HepG2 (cell line): ENCODE measurements at regions not wholly inside any gene's neighbourhood (a gene's known extent, or its start where the extent isn't known, plus 50 kb on each side); places are given as distances from the start of the nearest gene placed in this dataset.

Experiments
- ATAC-seq: fragments of 200-7000 bp; cut with Tn5 transposase; 3 replicates; pipeline ENCODE4 v1.9.1; 2020; ENCODE audit warnings: mild to moderate bottlenecking, moderate library complexity
- BruUV-seq: library from RNA; stranded (reverse); fragments of 400-500 nt; replicated peaks from 2 replicates; lab custom pipeline; 2021; lab: Mats Ljungman, UMichigan
- CTCF ChIA-PET: fragments of 300-600 bp; formaldehyde crosslinking; extraction: SDS; loops from one replicate; lab custom pipeline; 2021; ENCODE audit warnings: low total read pairs, inconsistent platforms, low intra/inter-chr PET ratio; lab: Yijun Ruan, JAX
- POLR2A ChIA-PET: fragments of 350-600 bp; sonication (Branson Sonifier 250); formaldehyde crosslinking; loops from one replicate; lab custom pipeline; 2020; ENCODE audit warnings: antibody characterized with exemption, inconsistent platforms; lab: Yijun Ruan, JAX
- DNase-seq: peaks from one replicate; pipeline ENCODE4 v3.0.0-alpha.2; 2015; ENCODE audit warnings: low spot score
- FAIRE-seq: peaks from 3 replicates; lab custom pipeline; 2011; peaks lifted over from hg19 to GRCh38; lab: Jason Lieb, UNC
- H2AFZ ChIP-seq: one replicate; pipeline ENCODE4 v1.6.1; 2011; ENCODE audit warnings: low read length, inconsistent platforms
- H3K27ac ChIP-seq: fragments of 300-600 bp; 3 replicates; pipeline ENCODE4 v1.8.0; 2011; ENCODE audit warnings: mixed run types, mild to moderate bottlenecking, mixed read lengths, low read length, inconsistent platforms; ENCODE audit not compliant: insufficient read depth; ENCODE audit errors: extremely low read length
- H3K27me3 ChIP-seq, 2 experiments: fragments of 200-600 bp in 1 of 2; 2 replicates in 1 of 2; 3 replicates in 1 of 2; pipeline versions ENCODE4 v1.6.0 to v1.8.0; 2011; ENCODE audit warnings: low read length in 2 of 2, mild to moderate bottlenecking in 2 of 2, moderate library complexity in 2 of 2, inconsistent platforms in 1 of 2; ENCODE audit not compliant: insufficient read depth in 2 of 2, control insufficient read depth in 1 of 2
- H3K36me3 ChIP-seq, 2 experiments: fragments of 200-600 bp in 1 of 2; replicated peaks in 1 of 2; 2 replicates in 1 of 2; 3 replicates in 1 of 2; pipeline versions ENCODE4 v1.5.1 to v1.8.0; 2011; ENCODE audit warnings: low read length in 2 of 2, inconsistent platforms in 1 of 2; ENCODE audit not compliant: insufficient read depth in 2 of 2, control insufficient read depth in 1 of 2
- H3K4me1 ChIP-seq: 2 replicates; pipeline ENCODE4 v1.5.1; 2012; ENCODE audit warnings: low read length, inconsistent platforms; ENCODE audit not compliant: insufficient read depth
- H3K4me2 ChIP-seq: 2 replicates; pipeline ENCODE4 v1.6.0; 2011; ENCODE audit warnings: low read depth, low read length, inconsistent platforms
- H3K4me3 ChIP-seq, 3 experiments: fragments of 200-600 bp in 1 of 3; sonication (generic), shearing (Covaris generic) in 1 of 3; replicated peaks in 1 of 3; 2 replicates each; pipeline ENCODE4 v1.5.1; 2011 to 2016; ENCODE audit warnings: low read length in 3 of 3, inconsistent platforms in 2 of 3, low read depth in 2 of 3, mild to moderate bottlenecking in 2 of 3, control low read depth in 1 of 3, mixed read lengths in 1 of 3; ENCODE audit not compliant: insufficient read depth in 1 of 3
- H3K79me2 ChIP-seq: one replicate; pipeline ENCODE4 v1.6.1; 2011; ENCODE audit warnings: low read length, inconsistent platforms; ENCODE audit not compliant: insufficient read depth
- H3K9ac ChIP-seq: 2 replicates; pipeline ENCODE4 v1.6.0; 2011; ENCODE audit warnings: mild to moderate bottlenecking, low read depth, low read length, inconsistent platforms; ENCODE audit not compliant: insufficient read depth
- H3K9me3 ChIP-seq: 2 replicates; pipeline ENCODE4 v1.5.1; 2012; ENCODE audit warnings: mild to moderate bottlenecking, low read length
- H4K20me1 ChIP-seq: 2 replicates; pipeline ENCODE4 v1.6.0; 2011; ENCODE audit warnings: inconsistent platforms, mild to moderate bottlenecking, low read length, moderate library complexity; ENCODE audit not compliant: insufficient read depth
- CREB1 ChIP-seq, 2 experiments: fragments of 450-650 bp in 1 of 2; IDR thresholded peaks; 2 replicates each; pipeline ENCODE4 v1.6.1; 2016 to 2017; ENCODE audit warnings: control low read depth in 1 of 2, mild to moderate bottlenecking in 1 of 2, missing compliant biosample characterization in 1 of 2, missing genetic modification characterization in 1 of 2
- CREM ChIP-seq, 2 experiments: sonication (generic) in 1 of 2; formaldehyde crosslinking in 1 of 2; IDR thresholded peaks; 2 replicates each; pipeline versions ENCODE4 v1.4.0 to v1.6.1; 2016 to 2020; ENCODE audit warnings: antibody characterized with exemption in 1 of 2, mild to moderate bottlenecking in 1 of 2, missing genetic modification reagents in 1 of 2
- FOXK2 ChIP-seq: fragments of 450-650 bp; IDR thresholded peaks from 2 replicates; pipeline ENCODE4 v1.6.1; 2016
- MTF2 ChIP-seq: sonication (generic); formaldehyde crosslinking; IDR thresholded peaks from 2 replicates; pipeline ENCODE4 v1.5.0; 2020; ENCODE audit warnings: missing genetic modification reagents, borderline replicate concordance
- NR3C1 ChIP-seq: sonication (generic); formaldehyde crosslinking; IDR thresholded peaks from 2 replicates; pipeline ENCODE4 v1.4.0; 2020; ENCODE audit warnings: missing genetic modification reagents
- SALL2 ChIP-seq: sonication (generic); formaldehyde crosslinking; IDR thresholded peaks from 2 replicates; pipeline ENCODE4 v1.8.1; 2023; ENCODE audit warnings: mild to moderate bottlenecking, missing genetic modification reagents, inconsistent platforms
- SMARCC2 ChIP-seq: fragments of 450-650 bp; IDR thresholded peaks from 2 replicates; pipeline ENCODE4 v1.6.1; 2017; ENCODE audit warnings: antibody characterized with exemption, mild to moderate bottlenecking
- THAP11 ChIP-seq: IDR thresholded peaks from 2 replicates; pipeline ENCODE4 v1.6.1; 2016; ENCODE audit warnings: missing biosample characterization, missing genetic modification reagents
- ZNF343 ChIP-seq: sonication (generic); formaldehyde crosslinking; IDR thresholded peaks from 2 replicates; pipeline ENCODE4 v1.4.0; 2020; ENCODE audit warnings: mild to moderate bottlenecking, missing genetic modification reagents
- ZNF615 ChIP-seq: sonication (generic); formaldehyde crosslinking; IDR thresholded peaks from 2 replicates; pipeline ENCODE4 v1.5.0; 2020; ENCODE audit warnings: mild to moderate bottlenecking, missing genetic modification reagents, borderline replicate concordance
- ZNF616 ChIP-seq: sonication (generic); formaldehyde crosslinking; IDR thresholded peaks from 2 replicates; pipeline ENCODE4 v1.5.0; 2020; ENCODE audit warnings: low read depth, mild to moderate bottlenecking, missing genetic modification reagents
- ZNF773 ChIP-seq: sonication (generic); formaldehyde crosslinking; IDR thresholded peaks from 2 replicates; pipeline ENCODE4 v1.4.0; 2020; ENCODE audit warnings: missing genetic modification reagents, borderline replicate concordance
- WGBS: methylation state at CpG from one replicate; pipeline ENCODE4 v1.1.6; 2017; ENCODE audit warnings: low lambda C conversion rate; 5-methylcytosine and 5-hydroxymethylcytosine counted together
- in situ Hi-C: cut with HindIII; loops from 2 replicates; pipeline ENCODE4 v1.10.0; 2017; ENCODE audit warnings: low pct_unique_long_range_greater_than_20kb; ENCODE audit not compliant: extremely low pct_ligation_motif_present
- intact Hi-C: fragments of 100-400 bp; cut with micrococcal nuclease; formaldehyde crosslinking; loops from one replicate; pipeline ENCODE4 v1.10.0; 2022; ENCODE audit not compliant: unreplicated experiment
- TF ChIP-seq, protein P1 (sequence below): sonication (generic); formaldehyde crosslinking; IDR thresholded peaks from 2 replicates; pipeline ENCODE4 v1.4.0; 2020; ENCODE audit warnings: missing genetic modification reagents
- TF ChIP-seq, protein P2 (sequence below): sonication (generic); formaldehyde crosslinking; IDR thresholded peaks from 2 replicates; pipeline ENCODE4 v1.9.0; 2021; ENCODE audit warnings: missing genetic modification reagents, mild to moderate bottlenecking, borderline replicate concordance
- TF ChIP-seq, protein P3 (sequence below): IDR thresholded peaks from 2 replicates; pipeline ENCODE4 v1.6.1; 2016; ENCODE audit warnings: low read depth
- TF ChIP-seq, protein P4 (sequence below): sonication (generic); formaldehyde crosslinking; IDR thresholded peaks from 2 replicates; pipeline ENCODE4 v1.9.0; 2021; ENCODE audit warnings: missing genetic modification reagents, borderline replicate concordance
- TF ChIP-seq, protein P5 (sequence below): sonication (generic); formaldehyde crosslinking; IDR thresholded peaks from 2 replicates; pipeline ENCODE4 v1.4.0; 2020; ENCODE audit warnings: missing genetic modification reagents

DNA sequence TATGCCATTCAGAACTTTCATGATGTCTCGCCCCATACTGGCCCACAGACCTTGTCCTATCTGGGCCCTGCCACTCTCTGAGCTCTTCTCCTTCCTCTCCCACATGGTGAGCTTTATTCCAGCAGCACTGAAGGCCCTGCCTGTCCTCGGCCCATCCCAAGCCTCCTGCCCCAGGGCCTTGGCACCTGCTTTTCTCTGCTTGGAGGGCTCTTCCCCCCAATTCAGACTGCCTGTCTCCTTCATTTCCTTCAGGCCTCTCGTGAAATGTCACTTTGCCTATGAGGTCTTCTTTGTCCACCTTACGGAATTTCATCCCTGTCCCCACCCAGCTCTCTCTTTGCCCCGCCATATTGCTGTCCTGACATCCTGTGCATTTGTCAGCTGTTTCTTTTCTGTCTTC is 191.7 kb upstream of the POU3F1 start:
- TF ChIP-seq CREB1 (IDR thresholded peaks at IDR 0.05) (no peak), CREB1 (CRISPR knock-in tag; IDR thresholded peaks at IDR 0.05) (no peak), SALL2 (CRISPR knock-in tag) (no peak), ZNF773 (no peak), ZNF343 (no peak), ZNF616 (no peak), NR3C1 (CRISPR knock-in tag) (no peak), CREM (IDR thresholded peaks at IDR 0.05) (no peak), CREM (CRISPR knock-in tag; IDR thresholded peaks at IDR 0.05) (no peak), MTF2 (CRISPR knock-in tag) (no peak), THAP11 (no peak), FOXK2 (no peak), SMARCC2 (no peak), ZNF615 (CRISPR knock-in tag) (no peak)
- TF ChIP-seq, protein P1, sequence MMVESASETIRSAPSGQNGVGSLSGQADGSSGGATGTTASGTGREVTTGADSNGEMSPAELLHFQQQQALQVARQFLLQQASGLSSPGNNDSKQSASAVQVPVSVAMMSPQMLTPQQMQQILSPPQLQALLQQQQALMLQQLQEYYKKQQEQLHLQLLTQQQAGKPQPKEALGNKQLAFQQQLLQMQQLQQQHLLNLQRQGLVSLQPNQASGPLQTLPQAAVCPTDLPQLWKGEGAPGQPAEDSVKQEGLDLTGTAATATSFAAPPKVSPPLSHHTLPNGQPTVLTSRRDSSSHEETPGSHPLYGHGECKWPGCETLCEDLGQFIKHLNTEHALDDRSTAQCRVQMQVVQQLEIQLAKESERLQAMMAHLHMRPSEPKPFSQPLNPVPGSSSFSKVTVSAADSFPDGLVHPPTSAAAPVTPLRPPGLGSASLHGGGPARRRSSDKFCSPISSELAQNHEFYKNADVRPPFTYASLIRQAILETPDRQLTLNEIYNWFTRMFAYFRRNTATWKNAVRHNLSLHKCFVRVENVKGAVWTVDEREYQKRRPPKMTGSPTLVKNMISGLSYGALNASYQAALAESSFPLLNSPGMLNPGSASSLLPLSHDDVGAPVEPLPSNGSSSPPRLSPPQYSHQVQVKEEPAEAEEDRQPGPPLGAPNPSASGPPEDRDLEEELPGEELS (CRISPR knock-in tag): no peak
- TF ChIP-seq, protein P2, sequence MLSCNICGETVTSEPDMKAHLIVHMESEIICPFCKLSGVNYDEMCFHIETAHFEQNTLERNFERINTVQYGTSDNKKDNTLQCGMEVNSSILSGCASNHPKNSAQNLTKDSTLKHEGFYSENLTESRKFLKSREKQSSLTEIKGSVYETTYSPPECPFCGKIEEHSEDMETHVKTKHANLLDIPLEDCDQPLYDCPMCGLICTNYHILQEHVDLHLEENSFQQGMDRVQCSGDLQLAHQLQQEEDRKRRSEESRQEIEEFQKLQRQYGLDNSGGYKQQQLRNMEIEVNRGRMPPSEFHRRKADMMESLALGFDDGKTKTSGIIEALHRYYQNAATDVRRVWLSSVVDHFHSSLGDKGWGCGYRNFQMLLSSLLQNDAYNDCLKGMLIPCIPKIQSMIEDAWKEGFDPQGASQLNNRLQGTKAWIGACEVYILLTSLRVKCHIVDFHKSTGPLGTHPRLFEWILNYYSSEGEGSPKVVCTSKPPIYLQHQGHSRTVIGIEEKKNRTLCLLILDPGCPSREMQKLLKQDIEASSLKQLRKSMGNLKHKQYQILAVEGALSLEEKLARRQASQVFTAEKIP (CRISPR knock-in tag): no peak
- TF ChIP-seq, protein P3, sequence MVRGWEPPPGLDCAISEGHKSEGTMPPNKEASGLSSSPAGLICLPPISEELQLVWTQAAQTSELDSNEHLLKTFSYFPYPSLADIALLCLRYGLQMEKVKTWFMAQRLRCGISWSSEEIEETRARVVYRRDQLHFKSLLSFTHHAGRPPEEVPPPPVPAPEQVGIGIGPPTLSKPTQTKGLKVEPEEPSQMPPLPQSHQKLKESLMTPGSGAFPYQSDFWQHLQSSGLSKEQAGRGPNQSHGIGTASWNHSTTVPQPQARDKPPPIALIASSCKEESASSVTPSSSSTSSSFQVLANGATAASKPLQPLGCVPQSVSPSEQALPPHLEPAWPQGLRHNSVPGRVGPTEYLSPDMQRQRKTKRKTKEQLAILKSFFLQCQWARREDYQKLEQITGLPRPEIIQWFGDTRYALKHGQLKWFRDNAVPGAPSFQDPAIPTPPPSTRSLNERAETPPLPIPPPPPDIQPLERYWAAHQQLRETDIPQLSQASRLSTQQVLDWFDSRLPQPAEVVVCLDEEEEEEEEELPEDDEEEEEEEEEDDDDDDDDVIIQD (CRISPR knock-in tag): no peak
- TF ChIP-seq, protein P4, sequence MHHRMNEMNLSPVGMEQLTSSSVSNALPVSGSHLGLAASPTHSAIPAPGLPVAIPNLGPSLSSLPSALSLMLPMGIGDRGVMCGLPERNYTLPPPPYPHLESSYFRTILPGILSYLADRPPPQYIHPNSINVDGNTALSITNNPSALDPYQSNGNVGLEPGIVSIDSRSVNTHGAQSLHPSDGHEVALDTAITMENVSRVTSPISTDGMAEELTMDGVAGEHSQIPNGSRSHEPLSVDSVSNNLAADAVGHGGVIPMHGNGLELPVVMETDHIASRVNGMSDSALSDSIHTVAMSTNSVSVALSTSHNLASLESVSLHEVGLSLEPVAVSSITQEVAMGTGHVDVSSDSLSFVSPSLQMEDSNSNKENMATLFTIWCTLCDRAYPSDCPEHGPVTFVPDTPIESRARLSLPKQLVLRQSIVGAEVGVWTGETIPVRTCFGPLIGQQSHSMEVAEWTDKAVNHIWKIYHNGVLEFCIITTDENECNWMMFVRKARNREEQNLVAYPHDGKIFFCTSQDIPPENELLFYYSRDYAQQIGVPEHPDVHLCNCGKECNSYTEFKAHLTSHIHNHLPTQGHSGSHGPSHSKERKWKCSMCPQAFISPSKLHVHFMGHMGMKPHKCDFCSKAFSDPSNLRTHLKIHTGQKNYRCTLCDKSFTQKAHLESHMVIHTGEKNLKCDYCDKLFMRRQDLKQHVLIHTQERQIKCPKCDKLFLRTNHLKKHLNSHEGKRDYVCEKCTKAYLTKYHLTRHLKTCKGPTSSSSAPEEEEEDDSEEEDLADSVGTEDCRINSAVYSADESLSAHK (CRISPR knock-in tag): no peak
- TF ChIP-seq, protein P5, sequence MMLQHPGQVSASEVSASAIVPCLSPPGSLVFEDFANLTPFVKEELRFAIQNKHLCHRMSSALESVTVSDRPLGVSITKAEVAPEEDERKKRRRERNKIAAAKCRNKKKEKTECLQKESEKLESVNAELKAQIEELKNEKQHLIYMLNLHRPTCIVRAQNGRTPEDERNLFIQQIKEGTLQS (CRISPR knock-in tag): no peak
- Histone ChIP-seq H2AFZ (no peak overlapping the region), H3K9me3 (no peaks in the 10 kb centered on the region), H3K27ac (no peak overlapping the region), H3K36me3 (no peaks in the 10 kb centered on the region), H3K79me2 (no peaks in the 10 kb centered on the region), H3K4me1 (0 out of 2 replicates have a peak, but pooled peaks cover 8% of the 10 kb centered on the region), H3K4me3 (no peak overlapping the region), H4K20me1 (no peaks in the 10 kb centered on the region), H3K4me2 (no peak overlapping the region), H3K27me3 (peaks cover 0 to 2% of the 10 kb centered on the region in 2 experiments; a peak in 1 of 5 replicates), H3K9ac (no peak overlapping the region)
- no TSS peak for BruUV-seq
- intact Hi-C loops (no loop called here), in situ Hi-C loops (no loop called here)
- no peak for ATAC-seq
- POLR2A ChIA-PET: no interaction called here
- WGBS: 4% methylated on average over 4 of the region's 5 CpGs
- no peak for FAIRE-seq
- CTCF ChIA-PET: no interaction called here
- no peak for DNase-seq
